Neuronal stem cell (in vitro differentiated cells): ENCODE measurements at regions not wholly inside any gene's neighbourhood (a gene's known extent, or its start where the extent isn't known, plus 50 kb on each side); places are given as distances from the start of the nearest gene placed in this dataset.

Experiments used
- DNase-seq: peaks from one replicate; pipeline ENCODE4 v3.0.0-alpha.2; 2013; ENCODE audit warnings: low spot score
- H2AFZ ChIP-seq: one replicate; pipeline ENCODE4 v1.6.1; 2013; ENCODE audit warnings: mild to moderate bottlenecking, low read length, inconsistent platforms
- H2AK5ac ChIP-seq: 2 replicates; pipeline ENCODE4 v1.6.1; 2013; ENCODE audit warnings: low read depth, mild to moderate bottlenecking, inconsistent platforms, low read length, moderate library complexity, mixed read lengths
- H2BK120ac ChIP-seq: 2 replicates; pipeline ENCODE4 v1.6.1; 2013; ENCODE audit warnings: low read depth, mild to moderate bottlenecking, inconsistent platforms, low read length, moderate library complexity, mixed read lengths
- H2BK12ac ChIP-seq: one replicate; pipeline ENCODE4 v1.6.1; 2013; ENCODE audit warnings: low read length, inconsistent platforms
- H2BK15ac ChIP-seq: 2 replicates; pipeline ENCODE4 v1.6.1; 2013; ENCODE audit warnings: mild to moderate bottlenecking, low read length, inconsistent platforms, mixed read lengths
- H2BK5ac ChIP-seq: one replicate; pipeline ENCODE4 v1.6.1; 2013; ENCODE audit warnings: inconsistent platforms, mild to moderate bottlenecking, low read length, moderate library complexity
- H3K14ac ChIP-seq: one replicate; pipeline ENCODE4 v1.6.1; 2013; ENCODE audit warnings: low read length, inconsistent platforms
- H3K18ac ChIP-seq: 2 replicates; pipeline ENCODE4 v1.6.1; 2013; ENCODE audit warnings: low read length, inconsistent platforms
- H3K23ac ChIP-seq: 2 replicates; pipeline ENCODE4 v1.6.1; 2013; ENCODE audit warnings: low read depth, mild to moderate bottlenecking, mixed read lengths, low read length, inconsistent platforms; ENCODE audit not compliant: poor library complexity
- H3K27ac ChIP-seq: replicated peaks from 3 replicates; pipeline ENCODE4 v1.5.1; 2013; ENCODE audit warnings: low read length, inconsistent platforms
- H3K27me3 ChIP-seq, 3 experiments: 2 replicates each; pipeline ENCODE4 v1.6.1; 2013; ENCODE audit warnings: low read length in 3 of 3, mild to moderate bottlenecking in 2 of 3, inconsistent platforms in 1 of 3, low read depth in 1 of 3, mixed read lengths in 1 of 3, moderate library complexity in 1 of 3; ENCODE audit not compliant: control insufficient read depth in 3 of 3, insufficient read depth in 3 of 3
- H3K36me3 ChIP-seq, 2 donors: replicated peaks in 1 of 2; 2 replicates each; pipeline ENCODE4 v1.6.1; 2013; ENCODE audit warnings: low read length in 2 of 2; ENCODE audit not compliant: control insufficient read depth in 2 of 2, insufficient read depth in 2 of 2
- H3K4ac ChIP-seq: 2 replicates; pipeline ENCODE4 v1.6.1; 2013; ENCODE audit warnings: inconsistent platforms, mild to moderate bottlenecking, low read length, moderate library complexity
- H3K4me1 ChIP-seq, 2 donors: 1 replicate in 1 of 2; 2 replicates in 1 of 2; pipeline ENCODE4 v1.6.1; 2013; ENCODE audit warnings: low read length in 2 of 2, low read depth in 1 of 2; ENCODE audit not compliant: control insufficient read depth in 2 of 2, insufficient read depth in 1 of 2
- H3K4me2 ChIP-seq: one replicate; pipeline ENCODE4 v1.6.1; 2013; ENCODE audit warnings: mild to moderate bottlenecking, low read length, inconsistent platforms; ENCODE audit not compliant: insufficient read depth, poor library complexity, severe bottlenecking
- H3K4me3 ChIP-seq, 2 donors: 2 replicates each; pipeline ENCODE4 v1.5.1; 2013; ENCODE audit warnings: low read length in 2 of 2, mild to moderate bottlenecking in 2 of 2, inconsistent platforms in 1 of 2, moderate library complexity in 1 of 2
- H3K79me1 ChIP-seq: one replicate; pipeline ENCODE4 v1.6.1; 2013; ENCODE audit warnings: low read depth, mild to moderate bottlenecking, inconsistent platforms, low read length, moderate library complexity
- H3K9ac ChIP-seq: one replicate; pipeline ENCODE4 v1.6.1; 2013; ENCODE audit warnings: mild to moderate bottlenecking, low read depth, low read length, inconsistent platforms; ENCODE audit not compliant: poor library complexity
- H3K9me3 ChIP-seq, 2 donors: replicated peaks in 1 of 2; 2 replicates each; pipeline versions ENCODE3 to v1.6.1; 2013; ENCODE audit warnings: low read length in 2 of 2, mild to moderate bottlenecking in 2 of 2, inconsistent platforms in 1 of 2, low read depth in 1 of 2, mixed read lengths in 1 of 2, moderate library complexity in 1 of 2; ENCODE audit not compliant: control insufficient read depth in 2 of 2, insufficient read depth in 1 of 2
- H4K8ac ChIP-seq: one replicate; pipeline ENCODE4 v1.6.1; 2013; ENCODE audit warnings: low read depth, mild to moderate bottlenecking, inconsistent platforms, low read length, moderate library complexity
- H4K91ac ChIP-seq: one replicate; pipeline ENCODE4 v1.6.1; 2013; ENCODE audit warnings: low read length, low read depth, mild to moderate bottlenecking, inconsistent platforms; ENCODE audit not compliant: poor library complexity
- WGBS, 2 donors: extraction: QIAGEN DNeasy Blood & Tissue Kit; methylation state at CpG; one replicate each; pipeline ENCODE4 v1.1.7; 2013; ENCODE audit warnings: missing lambda C conversion rate in 2 of 2, mixed read lengths in 1 of 2; ENCODE audit not compliant: insufficient read length in 2 of 2, insufficient replicate concordance in 1 of 2; ENCODE audit errors: extremely low coverage in 2 of 2; 5-methylcytosine and 5-hydroxymethylcytosine counted together

- Histone ChIP-seq H3K23ac (no peak overlapping the region), H3K36me3 (no peaks in the 10 kb centered on the region), H2BK5ac (no peak overlapping the region), H3K4me3 (no peak overlapping the region), H3K4me2 (no peak overlapping the region), H2AFZ (no peak overlapping the region), H2AK5ac (no peak overlapping the region), H2BK15ac (no peak overlapping the region), H4K91ac (no peak overlapping the region), H3K9ac (no peak overlapping the region), H3K79me1 (no peaks in the 10 kb centered on the region), H4K8ac (no peak overlapping the region), H3K27me3 (peaks cover 0 to 5% (median 0%) of the 10 kb centered on the region in 3 experiments), H3K27ac (no peak overlapping the region), H3K4me1 (no peaks in the 10 kb centered on the region), H3K9me3 (no peaks in the 10 kb centered on the region), H3K18ac (no peak overlapping the region), H2BK12ac (no peak overlapping the region), H3K4ac (no peak overlapping the region), H2BK120ac (no peak overlapping the region), H3K14ac (no peak overlapping the region)
- DNase-seq, result no peak
- WGBS, 2 donors, result no CpG with 5 or more reads among the region's 1 CpG
These were observed 93.6 kb upstream of the HNMT start for GRCh38 chr2:137870682-137871081.

GRCh38 chr2:137872577-137872976 lies 91.7 kb upstream of the HNMT start:
- H3K4me1 ChIP-seq, result no peaks in the 10 kb centered on the region
- DNase-seq, result no peak
- no peak overlapping the region for H2BK120ac ChIP-seq
- H3K4me2 ChIP-seq, result no peak overlapping the region
- no peak overlapping the region for H4K91ac ChIP-seq
- H3K23ac ChIP-seq, result no peak overlapping the region
- no peak overlapping the region for H3K27ac ChIP-seq
- no peak overlapping the region for H3K14ac ChIP-seq
- no peak overlapping the region for H4K8ac ChIP-seq
- peaks cover 0 to 5% (median 0%) of the 10 kb centered on the region in 3 experiments for H3K27me3 ChIP-seq
- H3K79me1 ChIP-seq, result no peaks in the 10 kb centered on the region
- H2BK12ac ChIP-seq, result no peak overlapping the region
- no peak overlapping the region for H3K4me3 ChIP-seq
- no CpG with 5 or more reads among the region's 4 CpGs for WGBS, 2 donors
- H2BK15ac ChIP-seq, result no peak overlapping the region
- no peak overlapping the region for H3K18ac ChIP-seq
- no peak overlapping the region for H3K4ac ChIP-seq
- no peak overlapping the region for H2AK5ac ChIP-seq
- no peaks in the 10 kb centered on the region for H3K36me3 ChIP-seq
- no peak overlapping the region for H2AFZ ChIP-seq
- H3K9me3 ChIP-seq, result no peaks in the 10 kb centered on the region
- no peak overlapping the region for H2BK5ac ChIP-seq
- no peak overlapping the region for H3K9ac ChIP-seq

DNA sequence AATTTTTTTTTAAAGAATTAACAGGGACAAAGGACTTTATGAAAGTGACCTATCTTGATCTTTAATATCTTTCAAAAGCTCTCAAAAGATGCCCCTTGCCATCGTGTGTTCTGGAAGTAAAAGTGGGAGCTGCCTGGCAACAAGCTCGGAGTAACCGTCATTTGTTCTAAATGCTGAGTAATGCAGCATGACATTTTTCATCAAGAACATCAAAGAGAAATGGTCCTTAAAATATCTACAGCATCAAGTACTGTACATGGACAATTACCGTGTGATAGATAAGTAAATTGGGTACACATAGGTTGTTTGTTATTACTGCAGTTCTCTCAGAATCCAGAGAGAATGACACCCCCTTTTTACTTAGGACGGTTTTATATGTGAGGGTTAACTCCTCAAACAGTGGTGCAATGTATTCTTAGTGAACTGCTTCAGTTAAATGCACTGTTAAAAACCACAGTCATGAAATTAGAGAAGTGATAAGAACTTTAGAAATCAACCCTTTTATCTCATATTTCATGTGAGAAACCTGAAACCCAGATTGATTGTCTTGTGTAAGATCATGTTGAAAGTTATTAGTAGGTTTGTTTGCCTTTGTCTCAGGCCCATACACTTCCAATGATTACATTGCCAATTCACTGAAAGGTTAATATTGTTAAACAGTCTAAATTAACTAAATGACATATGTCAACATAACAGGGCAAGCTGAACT lies 90.6 kb upstream of the HNMT start:
- Histone ChIP-seq H3K36me3 (no peaks in the 10 kb centered on the region), H3K27ac (no peak overlapping the region), H2BK5ac (no peak overlapping the region), H3K27me3 (peaks cover 0 to 5% (median 0%) of the 10 kb centered on the region in 3 experiments), H3K9me3 (no peaks in the 10 kb centered on the region), H3K4me1 (no peaks in the 10 kb centered on the region), H4K91ac (no peak overlapping the region), H3K4me3 (no peak overlapping the region), H3K9ac (no peak overlapping the region), H3K4ac (no peak overlapping the region), H3K4me2 (no peak overlapping the region), H2BK15ac (no peak overlapping the region), H2BK120ac (no peak overlapping the region), H3K18ac (no peak overlapping the region), H2AFZ (no peak overlapping the region), H2AK5ac (no peak overlapping the region), H3K23ac (no peak overlapping the region), H4K8ac (no peak overlapping the region), H3K79me1 (no peaks in the 10 kb centered on the region), H2BK12ac (no peak overlapping the region), H3K14ac (no peak overlapping the region)
- WGBS, 2 donors, result no CpG with 5 or more reads among the region's 5 CpGs
- no peak for DNase-seq

- Histone ChIP-seq H3K4ac (no peak overlapping the region), H2AFZ (no peak overlapping the region), H3K4me3 (no peak overlapping the region), H3K4me1 (no peaks in the 10 kb centered on the region), H2AK5ac (no peak overlapping the region), H3K9me3 (no peaks in the 10 kb centered on the region), H2BK15ac (no peak overlapping the region), H2BK5ac (no peak overlapping the region), H3K27ac (no peak overlapping the region), H2BK12ac (no peak overlapping the region), H2BK120ac (no peak overlapping the region), H4K91ac (no peak overlapping the region), H3K36me3 (no peaks in the 10 kb centered on the region), H3K27me3 (no peaks in the 10 kb centered on the region), H3K79me1 (no peaks in the 10 kb centered on the region), H4K8ac (no peak overlapping the region), H3K18ac (no peak overlapping the region), H3K14ac (no peak overlapping the region), H3K4me2 (no peak overlapping the region), H3K9ac (no peak overlapping the region), H3K23ac (no peak overlapping the region)
- no CpG with 5 or more reads among the region's 1 CpG for WGBS, 2 donors
- DNase-seq, result no peak
These were observed 85.2 kb upstream of the HNMT start for GRCh38 chr2:137879121-137879520.
